Endothelial cell (in vitro differentiated cells): ENCODE measurements at regions not wholly inside any gene's neighbourhood (a gene's known extent, or its start where the extent isn't known, plus 50 kb on each side); places are given as distances from the start of the nearest gene placed in this dataset.
A peak's percentile ranks its signal among the peaks of the same experiment; 100 is the strongest.

Source experiments
- DNase-seq: peaks from one replicate; pipeline ENCODE4 v3.0.0; 2021; ENCODE audit warnings: low spot score
- H3K27ac Mint-ChIP-seq: one replicate; pipeline ENCODE4 v1.8.0; 2021; ENCODE audit warnings: mixed read lengths, inconsistent platforms; ENCODE audit not compliant: unreplicated experiment
- H3K27me3 Mint-ChIP-seq: one replicate; pipeline ENCODE4 v1.8.0; 2021; ENCODE audit warnings: mild to moderate bottlenecking, moderate library complexity, mixed read lengths, inconsistent platforms; ENCODE audit not compliant: unreplicated experiment
- H3K36me3 Mint-ChIP-seq: one replicate; pipeline ENCODE4 v1.8.0; 2021; ENCODE audit warnings: mild to moderate bottlenecking, low read depth, mixed read lengths, inconsistent platforms; ENCODE audit not compliant: unreplicated experiment
- H3K4me1 Mint-ChIP-seq: one replicate; pipeline ENCODE4 v1.8.0; 2021; ENCODE audit warnings: mild to moderate bottlenecking, mixed read lengths, inconsistent platforms; ENCODE audit not compliant: unreplicated experiment
- H3K4me3 Mint-ChIP-seq: one replicate; pipeline ENCODE4 v1.8.0; 2021; ENCODE audit warnings: mild to moderate bottlenecking, mixed read lengths, inconsistent platforms; ENCODE audit not compliant: unreplicated experiment
- H3K9me3 Mint-ChIP-seq: one replicate; pipeline ENCODE4 v1.8.0; 2021; ENCODE audit warnings: mixed read lengths, inconsistent platforms; ENCODE audit not compliant: unreplicated experiment
- CTCF ChIP-seq: fragments of 200-600 bp; sonication (generic); IDR thresholded peaks from one replicate; pipeline ENCODE4 v1.5.0; 2021; ENCODE audit warnings: antibody characterized with exemption; ENCODE audit not compliant: unreplicated experiment

- Mint-ChIP-seq H3K36me3 (no peaks in the 10 kb centered on the region), H3K27ac (no peak overlapping the region), H3K4me3 (no peak overlapping the region), H3K9me3 (no peaks in the 10 kb centered on the region), H3K27me3 (peaks cover 2% of the 10 kb centered on the region), H3K4me1 (peaks cover 14% of the 10 kb centered on the region)
- no peak for TF ChIP-seq CTCF
- no peak for DNase-seq
Observed at GRCh38 chr5:87768190-87768589, 355.5 kb upstream of the CCNH start.

DNA sequence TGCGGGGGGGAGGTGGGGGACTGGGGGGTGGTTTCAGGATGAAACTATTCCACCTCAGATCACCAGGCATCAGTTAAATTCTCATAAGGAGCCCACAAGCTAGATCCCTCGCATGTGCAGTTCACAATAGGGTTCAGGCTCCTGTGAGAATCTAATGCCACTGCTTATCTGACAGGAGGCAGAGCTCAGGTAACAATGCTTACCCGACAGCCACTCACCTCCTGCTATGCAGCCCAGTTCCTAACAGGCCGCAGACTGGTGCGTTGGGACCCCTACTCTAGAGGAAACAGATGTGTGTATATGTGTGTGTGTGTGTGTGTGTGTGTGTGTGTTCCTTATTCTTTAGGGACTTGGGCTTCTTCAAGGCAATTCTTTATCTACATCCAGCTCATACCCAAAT is 352.3 kb upstream of the CCNH start:
- Mint-ChIP-seq H3K4me3 (no peak overlapping the region), H3K36me3 (no peaks in the 10 kb centered on the region), H3K4me1 (peaks cover 14% of the 10 kb centered on the region), H3K27me3 (peaks cover 2% of the 10 kb centered on the region), H3K27ac (no peak overlapping the region), H3K9me3 (no peaks in the 10 kb centered on the region)
- no peak for TF ChIP-seq CTCF
- peak; percentile 35 for DNase-seq

DNA sequence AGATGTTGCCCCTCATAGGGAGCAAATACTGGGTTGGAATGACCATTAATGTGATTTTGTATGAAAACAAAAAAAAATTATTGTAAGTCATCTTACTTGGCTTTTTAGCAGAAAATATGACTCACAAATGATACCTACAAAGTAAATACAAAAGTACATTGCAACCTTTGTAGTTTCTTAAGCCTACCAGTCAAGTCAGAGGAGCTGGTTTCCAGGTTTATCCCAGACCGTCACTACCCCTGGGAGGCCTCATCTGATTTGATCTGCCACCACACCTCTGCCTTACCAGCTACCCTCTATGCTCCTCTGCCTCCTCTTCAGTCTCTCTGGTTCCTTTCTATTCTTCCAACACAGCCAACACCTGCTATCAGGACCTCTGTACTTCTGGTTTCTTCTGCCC is 349.9 kb upstream of the CCNH start:
- no peaks in the 10 kb centered on the region for H3K9me3 Mint-ChIP-seq
- no peak for DNase-seq
- H3K36me3 Mint-ChIP-seq = no peaks in the 10 kb centered on the region
- no peak overlapping the region for H3K4me3 Mint-ChIP-seq
- H3K4me1 Mint-ChIP-seq = peaks cover 14% of the 10 kb centered on the region
- no peak for TF ChIP-seq CTCF
- H3K27ac Mint-ChIP-seq = no peak overlapping the region
- peaks cover 2% of the 10 kb centered on the region for H3K27me3 Mint-ChIP-seq

- H3K4me1 Mint-ChIP-seq = peaks cover 5% of the 10 kb centered on the region
- no peaks in the 10 kb centered on the region for H3K27me3 Mint-ChIP-seq
Observed at GRCh38 chr5:87756951-87757350, 344.2 kb upstream of the CCNH start.

GRCh38 chr5:87755360-87755759 is 342.6 kb upstream of the CCNH start:
- TF ChIP-seq CTCF = no peak
- peaks cover 5% of the 10 kb centered on the region for H3K4me1 Mint-ChIP-seq
- H3K4me3 Mint-ChIP-seq = no peak overlapping the region
- no peak overlapping the region for H3K27ac Mint-ChIP-seq
- H3K27me3 Mint-ChIP-seq = no peaks in the 10 kb centered on the region
- no peaks in the 10 kb centered on the region for H3K9me3 Mint-ChIP-seq
- no peaks in the 10 kb centered on the region for H3K36me3 Mint-ChIP-seq
- DNase-seq = no peak

More at GRCh38 chr5:87756951-87757350, 344.2 kb upstream of the CCNH start:
- no peaks in the 10 kb centered on the region for H3K36me3 Mint-ChIP-seq
- DNase-seq = no peak
- no peak overlapping the region for H3K4me3 Mint-ChIP-seq
- no peak for TF ChIP-seq CTCF
- no peaks in the 10 kb centered on the region for H3K9me3 Mint-ChIP-seq
- no peak overlapping the region for H3K27ac Mint-ChIP-seq
